ENCODE measurements at regions not wholly inside any gene's neighbourhood (a gene's known extent, or its start where the extent isn't known, plus 50 kb on each side); places are given as distances from the start of the nearest gene placed in this dataset.
"Not testable (repeated sequence)": the region's sequence is repeated elsewhere in the genome, so short reads cannot be mapped to it uniquely, and the experiment has no call there.

DNA sequence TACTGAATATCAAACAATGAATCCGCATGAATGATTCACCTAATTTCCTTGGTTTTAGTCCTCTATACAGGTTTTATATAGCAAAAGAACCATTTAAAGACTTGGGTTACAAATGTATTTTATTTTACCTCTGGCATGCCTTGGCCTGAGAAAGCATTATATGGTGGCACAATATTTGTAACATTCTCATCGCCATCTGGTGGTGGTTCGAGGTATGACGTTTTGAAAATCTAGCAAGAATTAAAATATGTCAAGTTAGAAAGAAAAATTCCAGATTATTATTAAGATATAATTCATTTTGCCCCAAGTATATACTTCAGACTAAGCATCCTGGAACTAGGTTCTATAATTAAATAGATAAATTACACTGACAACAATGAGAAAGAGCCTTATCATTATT, 445.9 kb downstream of the ZNF33B start:
- not testable (repeated sequence) for H3K4me1 ChIP-seq (ENCODE audit: low read depth); H3K27me3 ChIP-seq; H3K36me3 ChIP-seq; H3K9me3 ChIP-seq (ENCODE audit: low read depth); H3K4me3 ChIP-seq; H3K27ac ChIP-seq
- peak in 1 of 2 donors; percentile 21 for DNase-seq (ENCODE audit: low read depth in 1 of 2, low spot score in 1 of 2)
- TF ChIP-seq, protein P1, sequence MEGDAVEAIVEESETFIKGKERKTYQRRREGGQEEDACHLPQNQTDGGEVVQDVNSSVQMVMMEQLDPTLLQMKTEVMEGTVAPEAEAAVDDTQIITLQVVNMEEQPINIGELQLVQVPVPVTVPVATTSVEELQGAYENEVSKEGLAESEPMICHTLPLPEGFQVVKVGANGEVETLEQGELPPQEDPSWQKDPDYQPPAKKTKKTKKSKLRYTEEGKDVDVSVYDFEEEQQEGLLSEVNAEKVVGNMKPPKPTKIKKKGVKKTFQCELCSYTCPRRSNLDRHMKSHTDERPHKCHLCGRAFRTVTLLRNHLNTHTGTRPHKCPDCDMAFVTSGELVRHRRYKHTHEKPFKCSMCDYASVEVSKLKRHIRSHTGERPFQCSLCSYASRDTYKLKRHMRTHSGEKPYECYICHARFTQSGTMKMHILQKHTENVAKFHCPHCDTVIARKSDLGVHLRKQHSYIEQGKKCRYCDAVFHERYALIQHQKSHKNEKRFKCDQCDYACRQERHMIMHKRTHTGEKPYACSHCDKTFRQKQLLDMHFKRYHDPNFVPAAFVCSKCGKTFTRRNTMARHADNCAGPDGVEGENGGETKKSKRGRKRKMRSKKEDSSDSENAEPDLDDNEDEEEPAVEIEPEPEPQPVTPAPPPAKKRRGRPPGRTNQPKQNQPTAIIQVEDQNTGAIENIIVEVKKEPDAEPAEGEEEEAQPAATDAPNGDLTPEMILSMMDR (IDR thresholded peaks at IDR 0.05; ENCODE audit: low read depth, low read length) = peak; percentile 35

DNA sequence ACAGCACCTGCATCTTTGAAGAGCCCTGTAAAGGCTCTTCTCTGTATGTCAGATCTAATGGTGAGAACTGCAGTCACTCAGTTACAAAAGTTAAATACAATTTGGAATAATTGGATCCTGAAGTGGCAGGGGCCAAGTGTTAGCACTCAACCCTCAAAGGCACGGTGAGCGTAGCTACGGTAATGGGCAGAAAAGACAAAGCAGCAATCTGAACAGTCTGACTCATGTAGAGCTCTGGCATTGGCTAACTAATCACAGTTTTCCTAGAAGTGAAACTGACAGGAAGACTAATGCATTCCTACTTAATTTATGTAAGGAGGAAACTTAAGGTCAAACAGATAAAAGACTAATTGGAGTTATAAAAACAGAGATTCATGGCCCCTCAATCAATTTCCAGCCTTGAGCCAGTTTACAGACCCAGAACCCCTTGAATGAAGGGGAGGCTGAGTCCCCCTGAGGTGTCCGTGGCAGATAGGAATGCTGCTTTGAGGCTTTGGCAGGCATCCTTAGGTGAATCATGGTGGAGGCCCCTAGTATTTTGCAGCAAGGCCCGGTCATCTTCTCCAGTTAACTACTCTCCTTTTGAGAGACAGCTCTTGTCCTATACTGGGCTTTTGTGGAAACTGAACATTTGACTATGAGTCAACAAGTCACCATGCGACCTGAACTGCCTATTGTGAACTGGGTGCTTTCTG, 450.7 kb downstream of the ZNF33B start:
- H3K36me3 ChIP-seq; H3K9me3 ChIP-seq (ENCODE audit: low read depth); H3K4me1 ChIP-seq (ENCODE audit: low read depth); H3K27ac ChIP-seq; DNase-seq (ENCODE audit: low read depth in 1 of 2, low spot score in 1 of 2); H3K27me3 ChIP-seq; H3K4me3 ChIP-seq: not testable (repeated sequence)

DNA sequence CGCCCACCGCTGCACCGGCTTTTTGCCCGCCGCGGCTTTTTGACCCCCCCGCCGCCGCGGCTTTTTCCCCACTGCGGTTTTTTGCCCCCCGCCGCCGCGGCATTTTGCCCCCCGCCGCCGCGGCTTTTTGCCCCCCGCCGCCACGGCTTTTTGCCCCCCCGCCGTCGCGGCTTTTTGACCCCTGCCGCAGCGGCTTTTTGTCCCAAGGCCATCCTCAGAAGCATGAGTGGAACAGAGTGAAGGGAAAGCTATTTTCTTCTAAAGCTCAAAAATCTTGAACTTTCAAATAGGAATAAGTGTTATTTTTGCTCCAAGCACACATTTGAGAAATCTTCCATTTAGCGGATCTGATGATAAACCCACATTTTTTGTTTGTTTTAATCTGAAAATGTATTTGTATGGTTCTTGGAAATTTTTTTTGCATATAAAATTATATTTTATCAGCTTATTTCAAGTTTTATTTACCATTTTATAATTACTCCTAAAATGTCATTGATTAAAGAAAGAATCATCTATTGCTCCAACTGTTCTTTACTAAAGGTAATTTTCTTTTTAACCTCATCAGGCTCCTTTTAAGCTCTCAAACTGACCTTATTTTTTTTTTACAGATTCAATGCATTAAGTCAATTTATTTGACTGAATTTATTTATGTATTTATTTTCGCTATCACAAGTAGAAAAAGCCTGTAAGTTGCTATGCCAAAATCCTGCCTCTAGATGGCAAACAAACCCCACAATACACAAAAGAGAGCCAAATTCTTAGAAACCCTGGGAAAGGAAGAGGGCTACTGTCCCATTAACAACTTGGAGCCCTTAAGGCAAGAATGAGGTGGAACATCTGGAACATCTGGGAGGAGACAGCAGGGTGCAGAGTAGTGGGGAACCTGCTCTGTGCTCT, 460.3 kb downstream of the ZNF33B start:
- H3K27ac ChIP-seq; H3K36me3 ChIP-seq; H3K4me1 ChIP-seq (ENCODE audit: low read depth); H3K27me3 ChIP-seq; H3K9me3 ChIP-seq (ENCODE audit: low read depth); H3K4me3 ChIP-seq: not testable (repeated sequence)
- TF ChIP-seq, protein P1 (IDR thresholded peaks at IDR 0.05; ENCODE audit: low read depth, low read length) = peak; percentile 42
- peak in 1 of 2 donors; percentile 65 for DNase-seq (ENCODE audit: low read depth in 1 of 2, low spot score in 1 of 2)

DNA sequence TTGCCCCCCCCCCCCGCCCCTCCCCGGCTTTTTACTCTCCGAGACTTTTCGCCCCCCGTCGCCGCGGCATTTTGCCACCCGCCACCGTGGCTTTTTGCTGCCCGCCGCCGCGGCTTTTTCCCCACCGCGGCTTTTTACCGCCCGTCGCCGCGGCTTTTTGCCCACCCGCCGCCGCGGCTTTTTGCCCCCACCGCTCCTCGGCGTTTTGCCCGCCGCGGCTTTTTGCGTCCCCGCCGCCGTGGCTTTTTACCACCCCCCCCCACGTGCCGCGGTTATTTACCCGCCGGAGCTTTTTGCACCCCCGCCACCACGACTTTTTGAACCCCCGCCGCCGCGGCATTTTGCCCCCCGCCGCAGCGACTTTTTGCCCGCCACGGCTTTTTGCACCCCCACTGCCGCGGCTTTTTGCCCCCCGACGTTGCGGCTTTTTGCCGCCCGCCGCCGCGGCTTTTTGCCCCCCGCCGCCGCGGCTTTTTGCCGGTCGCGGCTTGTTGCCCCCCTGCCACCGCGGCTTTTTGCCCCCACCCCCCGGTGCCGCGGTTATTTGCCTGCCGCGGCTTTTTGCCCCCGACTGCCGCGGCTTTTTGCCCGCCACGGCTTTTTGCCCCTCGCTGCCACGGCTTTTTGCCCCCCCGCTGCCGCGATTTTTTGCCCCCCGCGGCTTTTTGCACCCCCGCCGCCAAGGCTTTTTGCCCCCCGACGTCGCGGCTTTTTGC, 461.1 kb downstream of the ZNF33B start:
- H3K27me3 ChIP-seq = no peaks in the 10 kb centered on the region
- DNase-seq (ENCODE audit: low read depth in 1 of 2, low spot score in 1 of 2) = no peak
- H3K4me3 ChIP-seq = no peak overlapping the region
- H3K36me3 ChIP-seq = no peaks in the 10 kb centered on the region
- H3K9me3 ChIP-seq (ENCODE audit: low read depth) = no peaks in the 10 kb centered on the region
- no peak overlapping the region for H3K27ac ChIP-seq
- TF ChIP-seq, protein P1 (IDR thresholded peaks at IDR 0.05; ENCODE audit: low read depth, low read length) = no peak
- H3K4me1 ChIP-seq (ENCODE audit: low read depth) = no peaks in the 10 kb centered on the region

DNA sequence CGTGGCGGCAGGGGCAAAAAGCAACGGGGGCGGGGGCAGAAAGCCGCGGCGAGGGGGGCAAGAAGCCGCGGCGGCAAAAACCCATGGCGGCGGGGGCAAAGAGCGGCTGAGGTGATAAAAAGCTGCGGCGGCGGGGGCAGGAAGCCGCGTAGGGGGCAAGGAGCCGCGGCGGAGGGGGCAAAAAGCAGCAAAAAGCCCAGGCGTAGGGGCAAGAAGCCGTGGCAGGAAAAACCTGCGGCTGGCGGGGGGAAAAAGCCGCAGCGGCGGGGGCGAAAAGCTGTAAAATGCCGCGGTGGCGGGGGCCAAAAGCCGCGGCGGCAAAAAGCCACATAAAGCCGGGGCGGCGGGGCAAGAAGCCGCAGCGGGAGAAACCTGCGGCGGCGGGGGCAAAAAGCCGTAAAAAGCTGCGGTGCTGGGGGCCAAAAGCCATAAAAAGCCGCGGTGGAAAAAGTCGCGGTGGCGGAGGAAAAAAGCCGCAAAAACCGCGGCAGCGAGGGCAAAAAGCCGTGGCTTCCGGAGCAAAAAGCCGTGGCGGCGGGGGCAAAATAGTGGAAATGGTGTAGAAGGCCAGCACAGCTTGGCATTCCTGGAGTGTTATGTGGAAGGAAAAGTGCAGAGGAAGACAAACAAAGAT, 487.8 kb downstream of the ZNF33B start:
- DNase-seq (ENCODE audit: low read depth in 1 of 2, low spot score in 1 of 2) = no peak
- H3K27me3 ChIP-seq = no peaks in the 10 kb centered on the region
- no peaks in the 10 kb centered on the region for H3K4me1 ChIP-seq (ENCODE audit: low read depth)
- no peak overlapping the region for H3K27ac ChIP-seq
- H3K36me3 ChIP-seq = no peaks in the 10 kb centered on the region
- H3K4me3 ChIP-seq = no peak overlapping the region
- H3K9me3 ChIP-seq (ENCODE audit: low read depth) = no peaks in the 10 kb centered on the region
- TF ChIP-seq, protein P1 (IDR thresholded peaks at IDR 0.05; ENCODE audit: low read depth, low read length) = no peak
